Endothelial cell (in vitro differentiated cells): ENCODE measurements at regions not wholly inside any gene's neighbourhood (a gene's known extent, or its start where the extent isn't known, plus 50 kb on each side); places are given as distances from the start of the nearest gene placed in this dataset.
A peak's percentile ranks its signal among the peaks of the same experiment; 100 is the strongest.

Source experiments
- DNase-seq: peaks from one replicate; pipeline ENCODE4 v3.0.0; 2021; ENCODE audit warnings: low spot score
- H3K27ac Mint-ChIP-seq: one replicate; pipeline ENCODE4 v1.8.0; 2021; ENCODE audit warnings: mixed read lengths, inconsistent platforms; ENCODE audit not compliant: unreplicated experiment
- H3K27me3 Mint-ChIP-seq: one replicate; pipeline ENCODE4 v1.8.0; 2021; ENCODE audit warnings: mild to moderate bottlenecking, moderate library complexity, mixed read lengths, inconsistent platforms; ENCODE audit not compliant: unreplicated experiment
- H3K36me3 Mint-ChIP-seq: one replicate; pipeline ENCODE4 v1.8.0; 2021; ENCODE audit warnings: mild to moderate bottlenecking, low read depth, mixed read lengths, inconsistent platforms; ENCODE audit not compliant: unreplicated experiment
- H3K4me1 Mint-ChIP-seq: one replicate; pipeline ENCODE4 v1.8.0; 2021; ENCODE audit warnings: mild to moderate bottlenecking, mixed read lengths, inconsistent platforms; ENCODE audit not compliant: unreplicated experiment
- H3K4me3 Mint-ChIP-seq: one replicate; pipeline ENCODE4 v1.8.0; 2021; ENCODE audit warnings: mild to moderate bottlenecking, mixed read lengths, inconsistent platforms; ENCODE audit not compliant: unreplicated experiment
- H3K9me3 Mint-ChIP-seq: one replicate; pipeline ENCODE4 v1.8.0; 2021; ENCODE audit warnings: mixed read lengths, inconsistent platforms; ENCODE audit not compliant: unreplicated experiment
- CTCF ChIP-seq: fragments of 200-600 bp; sonication (generic); IDR thresholded peaks from one replicate; pipeline ENCODE4 v1.5.0; 2021; ENCODE audit warnings: antibody characterized with exemption; ENCODE audit not compliant: unreplicated experiment

GRCh38 chr9:7597716-7598115 is 201.9 kb downstream of the DMAC1 start:
- Mint-ChIP-seq H3K36me3 (no peaks in the 10 kb centered on the region), H3K4me1 (peaks cover 4% of the 10 kb centered on the region), H3K27me3 (no peaks in the 10 kb centered on the region), H3K27ac (no peak overlapping the region), H3K4me3 (no peak overlapping the region), H3K9me3 (no peaks in the 10 kb centered on the region)
- no peak for TF ChIP-seq CTCF
- no peak for DNase-seq

GRCh38 chr9:7592321-7593316 is 207.0 kb downstream of the DMAC1 start:
- Mint-ChIP-seq H3K4me3 (no peak overlapping the region), H3K27ac (no peak overlapping the region), H3K36me3 (no peaks in the 10 kb centered on the region), H3K27me3 (no peaks in the 10 kb centered on the region), H3K9me3 (no peaks in the 10 kb centered on the region), H3K4me1 (peaks cover 9% of the 10 kb centered on the region)
- TF ChIP-seq CTCF: peak; percentile 70
- no peak for DNase-seq

- no peak for DNase-seq
- Mint-ChIP-seq H3K36me3 (no peaks in the 10 kb centered on the region), H3K27ac (no peak overlapping the region), H3K4me3 (no peak overlapping the region), H3K9me3 (no peaks in the 10 kb centered on the region), H3K4me1 (peaks cover 9% of the 10 kb centered on the region), H3K27me3 (no peaks in the 10 kb centered on the region)
- no peak for TF ChIP-seq CTCF
These were observed 208.1 kb downstream of the DMAC1 start for GRCh38 chr9:7591501-7591900.

GRCh38 chr9:7580568-7580967 is 219.0 kb downstream of the DMAC1 start:
- Mint-ChIP-seq H3K4me1 (no peaks in the 10 kb centered on the region), H3K36me3 (no peaks in the 10 kb centered on the region), H3K4me3 (no peak overlapping the region), H3K27me3 (no peaks in the 10 kb centered on the region), H3K9me3 (no peaks in the 10 kb centered on the region), H3K27ac (no peak overlapping the region)
- DNase-seq: no peak
- no peak for TF ChIP-seq CTCF

- Mint-ChIP-seq H3K9me3 (no peaks in the 10 kb centered on the region), H3K36me3 (no peaks in the 10 kb centered on the region), H3K4me1 (no peaks in the 10 kb centered on the region), H3K27me3 (no peaks in the 10 kb centered on the region), H3K27ac (no peak overlapping the region), H3K4me3 (no peak overlapping the region)
- no peak for TF ChIP-seq CTCF
- DNase-seq: no peak
These were observed 220.2 kb downstream of the DMAC1 start for GRCh38 chr9:7579351-7579750.
